Endothelial cell (in vitro differentiated cells): ENCODE measurements at regions not wholly inside any gene's neighbourhood (a gene's known extent, or its start where the extent isn't known, plus 50 kb on each side); places are given as distances from the start of the nearest gene placed in this dataset.

Source experiments
- DNase-seq: peaks from one replicate; pipeline ENCODE4 v3.0.0; 2021; ENCODE audit warnings: low spot score
- H3K27ac Mint-ChIP-seq: one replicate; pipeline ENCODE4 v1.8.0; 2021; ENCODE audit warnings: mixed read lengths, inconsistent platforms; ENCODE audit not compliant: unreplicated experiment
- H3K27me3 Mint-ChIP-seq: one replicate; pipeline ENCODE4 v1.8.0; 2021; ENCODE audit warnings: mild to moderate bottlenecking, moderate library complexity, mixed read lengths, inconsistent platforms; ENCODE audit not compliant: unreplicated experiment
- H3K36me3 Mint-ChIP-seq: one replicate; pipeline ENCODE4 v1.8.0; 2021; ENCODE audit warnings: mild to moderate bottlenecking, low read depth, mixed read lengths, inconsistent platforms; ENCODE audit not compliant: unreplicated experiment
- H3K4me1 Mint-ChIP-seq: one replicate; pipeline ENCODE4 v1.8.0; 2021; ENCODE audit warnings: mild to moderate bottlenecking, mixed read lengths, inconsistent platforms; ENCODE audit not compliant: unreplicated experiment
- H3K4me3 Mint-ChIP-seq: one replicate; pipeline ENCODE4 v1.8.0; 2021; ENCODE audit warnings: mild to moderate bottlenecking, mixed read lengths, inconsistent platforms; ENCODE audit not compliant: unreplicated experiment
- H3K9me3 Mint-ChIP-seq: one replicate; pipeline ENCODE4 v1.8.0; 2021; ENCODE audit warnings: mixed read lengths, inconsistent platforms; ENCODE audit not compliant: unreplicated experiment
- CTCF ChIP-seq: fragments of 200-600 bp; sonication (generic); IDR thresholded peaks from one replicate; pipeline ENCODE4 v1.5.0; 2021; ENCODE audit warnings: antibody characterized with exemption; ENCODE audit not compliant: unreplicated experiment

- TF ChIP-seq CTCF = no peak
- no peaks in the 10 kb centered on the region for H3K36me3 Mint-ChIP-seq
- no peaks in the 10 kb centered on the region for H3K4me1 Mint-ChIP-seq
- DNase-seq = no peak
- H3K27ac Mint-ChIP-seq = no peak overlapping the region
- no peak overlapping the region for H3K4me3 Mint-ChIP-seq
- H3K9me3 Mint-ChIP-seq = no peaks in the 10 kb centered on the region
- peaks cover 4% of the 10 kb centered on the region for H3K27me3 Mint-ChIP-seq
Observed at GRCh38 chr11:131160846-131161245, 209.6 kb upstream of the NTM start.

- no peak for TF ChIP-seq CTCF
- Mint-ChIP-seq H3K4me1 (no peaks in the 10 kb centered on the region), H3K27ac (no peak overlapping the region), H3K9me3 (no peaks in the 10 kb centered on the region), H3K4me3 (no peak overlapping the region), H3K27me3 (peaks cover 4% of the 10 kb centered on the region), H3K36me3 (no peaks in the 10 kb centered on the region)
- DNase-seq = no peak
Observed at GRCh38 chr11:131163613-131164012, 206.8 kb upstream of the NTM start.

- H3K27ac Mint-ChIP-seq = no peak overlapping the region
- DNase-seq = no peak
- no peaks in the 10 kb centered on the region for H3K4me1 Mint-ChIP-seq
- H3K9me3 Mint-ChIP-seq = no peaks in the 10 kb centered on the region
- TF ChIP-seq CTCF = no peak
- H3K27me3 Mint-ChIP-seq = no peaks in the 10 kb centered on the region
- no peaks in the 10 kb centered on the region for H3K36me3 Mint-ChIP-seq
- H3K4me3 Mint-ChIP-seq = no peak overlapping the region
Observed at GRCh38 chr11:131165036-131165435, 205.4 kb upstream of the NTM start.

- TF ChIP-seq CTCF = no peak
- DNase-seq = no peak
- H3K9me3 Mint-ChIP-seq = no peaks in the 10 kb centered on the region
- no peaks in the 10 kb centered on the region for H3K36me3 Mint-ChIP-seq
- H3K4me1 Mint-ChIP-seq = no peaks in the 10 kb centered on the region
- H3K27ac Mint-ChIP-seq = no peak overlapping the region
- H3K27me3 Mint-ChIP-seq = no peaks in the 10 kb centered on the region
- no peak overlapping the region for H3K4me3 Mint-ChIP-seq
Observed at GRCh38 chr11:131168839-131169713, 201.3 kb upstream of the NTM start.

- Mint-ChIP-seq H3K4me1 (no peaks in the 10 kb centered on the region), H3K36me3 (no peaks in the 10 kb centered on the region), H3K27ac (no peak overlapping the region), H3K9me3 (no peaks in the 10 kb centered on the region), H3K27me3 (no peaks in the 10 kb centered on the region), H3K4me3 (no peak overlapping the region)
- DNase-seq = no peak
- TF ChIP-seq CTCF = no peak
Observed at GRCh38 chr11:131172011-131172410, 198.4 kb upstream of the NTM start.
